ENCODE measurements at regions not wholly inside any gene's neighbourhood (a gene's known extent, or its start where the extent isn't known, plus 50 kb on each side); places are given as distances from the start of the nearest gene placed in this dataset.

GRCh38 chr16:6111390-6111789, 1013.8 kb upstream of the EEF2KMT start:
- TF ChIP-seq ZNF202 (tag by site-specific recombination; IDR thresholded peaks at IDR 0.05; ENCODE audit: borderline replicate concordance), result no peak
- TF ChIP-seq SP2 (tag by site-specific recombination; IDR thresholded peaks at IDR 0.05), result no peak
- no peak for TF ChIP-seq PBX3 (CRISPR knock-in tag; IDR thresholded peaks at IDR 0.05)
- no peak for TF ChIP-seq ZNF561 (tag by site-specific recombination; IDR thresholded peaks at IDR 0.05; ENCODE audit: borderline replicate concordance)
- TF ChIP-seq HOXD13 (CRISPR knock-in tag; IDR thresholded peaks at IDR 0.05; ENCODE audit: borderline replicate concordance), result no peak
- no peak for TF ChIP-seq ZNF837 (tag by site-specific recombination; IDR thresholded peaks at IDR 0.05)
- TF ChIP-seq OVOL3 (tag by site-specific recombination; IDR thresholded peaks at IDR 0.05), result no peak
- TF ChIP-seq ZNF114 (tag by site-specific recombination; IDR thresholded peaks at IDR 0.05), result no peak
- TF ChIP-seq, protein P1, sequence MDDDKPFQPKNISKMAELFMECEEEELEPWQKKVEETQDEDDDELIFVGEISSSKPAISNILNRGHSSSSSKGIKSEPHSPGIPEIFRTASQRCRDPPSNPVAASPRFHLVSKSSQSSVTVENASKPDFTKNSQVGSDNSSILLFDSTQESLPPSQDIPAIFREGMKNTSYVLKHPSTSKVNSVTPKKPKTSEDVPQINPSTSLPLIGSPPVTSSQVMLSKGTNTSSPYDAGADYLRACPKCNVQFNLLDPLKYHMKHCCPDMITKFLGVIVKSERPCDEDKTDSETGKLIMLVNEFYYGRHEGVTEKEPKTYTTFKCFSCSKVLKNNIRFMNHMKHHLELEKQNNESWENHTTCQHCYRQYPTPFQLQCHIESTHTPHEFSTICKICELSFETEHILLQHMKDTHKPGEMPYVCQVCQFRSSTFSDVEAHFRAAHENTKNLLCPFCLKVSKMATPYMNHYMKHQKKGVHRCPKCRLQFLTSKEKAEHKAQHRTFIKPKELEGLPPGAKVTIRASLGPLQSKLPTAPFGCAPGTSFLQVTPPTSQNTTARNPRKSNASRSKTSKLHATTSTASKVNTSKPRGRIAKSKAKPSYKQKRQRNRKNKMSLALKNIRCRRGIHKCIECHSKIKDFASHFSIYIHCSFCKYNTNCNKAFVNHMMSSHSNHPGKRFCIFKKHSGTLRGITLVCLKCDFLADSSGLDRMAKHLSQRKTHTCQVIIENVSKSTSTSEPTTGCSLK (tag by site-specific recombination; IDR thresholded peaks at IDR 0.05), result no peak
- TF ChIP-seq ZBTB49 (tag by site-specific recombination; IDR thresholded peaks at IDR 0.05; ENCODE audit: low read depth), result no peak
- no peak for TF ChIP-seq TCF7L2 (IDR thresholded peaks at IDR 0.05; ENCODE audit: borderline replicate concordance, low read depth, low read length)
- TF ChIP-seq ZNF274 (IDR thresholded peaks at IDR 0.05; ENCODE audit: low read length), result no peak
- no peak for TF ChIP-seq ZNF274 (tag by site-specific recombination; IDR thresholded peaks at IDR 0.05; ENCODE audit: borderline replicate concordance)
- no peak for TF ChIP-seq KLF7 (tag by site-specific recombination; IDR thresholded peaks at IDR 0.05; ENCODE audit: borderline replicate concordance)
- TF ChIP-seq ZNF580 (tag by site-specific recombination; IDR thresholded peaks at IDR 0.05), result no peak
- TF ChIP-seq, protein P2, sequence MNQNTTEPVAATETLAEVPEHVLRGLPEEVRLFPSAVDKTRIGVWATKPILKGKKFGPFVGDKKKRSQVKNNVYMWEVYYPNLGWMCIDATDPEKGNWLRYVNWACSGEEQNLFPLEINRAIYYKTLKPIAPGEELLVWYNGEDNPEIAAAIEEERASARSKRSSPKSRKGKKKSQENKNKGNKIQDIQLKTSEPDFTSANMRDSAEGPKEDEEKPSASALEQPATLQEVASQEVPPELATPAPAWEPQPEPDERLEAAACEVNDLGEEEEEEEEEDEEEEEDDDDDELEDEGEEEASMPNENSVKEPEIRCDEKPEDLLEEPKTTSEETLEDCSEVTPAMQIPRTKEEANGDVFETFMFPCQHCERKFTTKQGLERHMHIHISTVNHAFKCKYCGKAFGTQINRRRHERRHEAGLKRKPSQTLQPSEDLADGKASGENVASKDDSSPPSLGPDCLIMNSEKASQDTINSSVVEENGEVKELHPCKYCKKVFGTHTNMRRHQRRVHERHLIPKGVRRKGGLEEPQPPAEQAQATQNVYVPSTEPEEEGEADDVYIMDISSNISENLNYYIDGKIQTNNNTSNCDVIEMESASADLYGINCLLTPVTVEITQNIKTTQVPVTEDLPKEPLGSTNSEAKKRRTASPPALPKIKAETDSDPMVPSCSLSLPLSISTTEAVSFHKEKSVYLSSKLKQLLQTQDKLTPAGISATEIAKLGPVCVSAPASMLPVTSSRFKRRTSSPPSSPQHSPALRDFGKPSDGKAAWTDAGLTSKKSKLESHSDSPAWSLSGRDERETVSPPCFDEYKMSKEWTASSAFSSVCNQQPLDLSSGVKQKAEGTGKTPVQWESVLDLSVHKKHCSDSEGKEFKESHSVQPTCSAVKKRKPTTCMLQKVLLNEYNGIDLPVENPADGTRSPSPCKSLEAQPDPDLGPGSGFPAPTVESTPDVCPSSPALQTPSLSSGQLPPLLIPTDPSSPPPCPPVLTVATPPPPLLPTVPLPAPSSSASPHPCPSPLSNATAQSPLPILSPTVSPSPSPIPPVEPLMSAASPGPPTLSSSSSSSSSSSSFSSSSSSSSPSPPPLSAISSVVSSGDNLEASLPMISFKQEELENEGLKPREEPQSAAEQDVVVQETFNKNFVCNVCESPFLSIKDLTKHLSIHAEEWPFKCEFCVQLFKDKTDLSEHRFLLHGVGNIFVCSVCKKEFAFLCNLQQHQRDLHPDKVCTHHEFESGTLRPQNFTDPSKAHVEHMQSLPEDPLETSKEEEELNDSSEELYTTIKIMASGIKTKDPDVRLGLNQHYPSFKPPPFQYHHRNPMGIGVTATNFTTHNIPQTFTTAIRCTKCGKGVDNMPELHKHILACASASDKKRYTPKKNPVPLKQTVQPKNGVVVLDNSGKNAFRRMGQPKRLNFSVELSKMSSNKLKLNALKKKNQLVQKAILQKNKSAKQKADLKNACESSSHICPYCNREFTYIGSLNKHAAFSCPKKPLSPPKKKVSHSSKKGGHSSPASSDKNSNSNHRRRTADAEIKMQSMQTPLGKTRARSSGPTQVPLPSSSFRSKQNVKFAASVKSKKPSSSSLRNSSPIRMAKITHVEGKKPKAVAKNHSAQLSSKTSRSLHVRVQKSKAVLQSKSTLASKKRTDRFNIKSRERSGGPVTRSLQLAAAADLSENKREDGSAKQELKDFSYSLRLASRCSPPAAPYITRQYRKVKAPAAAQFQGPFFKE (tag by site-specific recombination; IDR thresholded peaks at IDR 0.05; ENCODE audit: borderline replicate concordance), result no peak
- TF ChIP-seq ZNF24 (tag by site-specific recombination; IDR thresholded peaks at IDR 0.05), result no peak
- no peak for TF ChIP-seq EGR2 (tag by site-specific recombination; IDR thresholded peaks at IDR 0.05; ENCODE audit: low read depth)
- no peak for TF ChIP-seq ZNF280D (tag by site-specific recombination; IDR thresholded peaks at IDR 0.05)
- ChIA-PET CTCF (no interaction called here), POLR2A (no interaction called here)
- Histone ChIP-seq H3K36me3 (ENCODE audit: control insufficient read depth in 2 of 2, insufficient read depth in 1 of 2, low read length in 2 of 2) (no peaks in the 10 kb centered on the region), H3K4me1 (ENCODE audit: control insufficient read depth, insufficient read depth, low read length) (no peaks in the 10 kb centered on the region), H3K4me3 (ENCODE audit: low read depth, low read length) (no peak overlapping the region), H3K27ac (ENCODE audit: extremely low read depth, low read depth, low read length) (no peak overlapping the region), H3K9me3 (ENCODE audit: control insufficient read depth, insufficient read depth, low read depth, low read length) (no peaks in the 10 kb centered on the region)

Measured in HEK293 (cell line).